ENCODE measurements at regions not wholly inside any gene's neighbourhood (a gene's known extent, or its start where the extent isn't known, plus 50 kb on each side); places are given as distances from the start of the nearest gene placed in this dataset.
"Not testable (repeated sequence)": the region's sequence is repeated elsewhere in the genome, so short reads cannot be mapped to it uniquely, and the experiment has no call there.

GRCh38 chr6:167559675-167560479, 235.0 kb downstream of the TTLL2 start:
- DNase-seq: no peak

GRCh38 chr6:167560673-167561569, 236.0 kb downstream of the TTLL2 start:
- DNase-seq: no peak

- DNase-seq: not testable (repeated sequence)
Observed at GRCh38 chr6:167562862-167563261, 238.0 kb downstream of the TTLL2 start.

- DNase-seq: no peak
Observed at GRCh38 chr6:167564416-167565250, 239.7 kb downstream of the TTLL2 start.

GRCh38 chr6:167565388-167565787, 240.5 kb downstream of the TTLL2 start:
- no peak for DNase-seq

GRCh38 chr6:167565884-167566599, 241.2 kb downstream of the TTLL2 start:
- no peak for DNase-seq

- DNase-seq: no peak
Observed at GRCh38 chr6:167566711-167567141, 241.8 kb downstream of the TTLL2 start.

- peak in 1 of 56 donors; percentile 68 for DNase-seq
Observed at GRCh38 chr6:167567142-167568033, 242.5 kb downstream of the TTLL2 start.

- DNase-seq: no peak
Observed at GRCh38 chr6:167568407-167569024, 243.6 kb downstream of the TTLL2 start.

- DNase-seq: no peak
Observed at GRCh38 chr6:167569041-167569805, 244.3 kb downstream of the TTLL2 start.

- no peak for DNase-seq
Observed at GRCh38 chr6:167569879-167570278, 245.0 kb downstream of the TTLL2 start.

- no peak for DNase-seq
Observed at GRCh38 chr6:167570460-167571400, 245.8 kb downstream of the TTLL2 start.

- DNase-seq: no peak
Observed at GRCh38 chr6:167571550-167571949, 246.7 kb downstream of the TTLL2 start.

- DNase-seq: no peak
Observed at GRCh38 chr6:167572106-167572505, 247.2 kb downstream of the TTLL2 start.

GRCh38 chr6:167572841-167573271, 248.0 kb downstream of the TTLL2 start:
- DNase-seq: peak in 2 of 56 donors; percentile 17 to 20

GRCh38 chr6:167573461-167574215, 248.8 kb downstream of the TTLL2 start:
- DNase-seq: no peak

Data from amygdala (tissue), 56 donors.